HEK293 (cell line): ENCODE measurements at regions not wholly inside any gene's neighbourhood (a gene's known extent, or its start where the extent isn't known, plus 50 kb on each side); places are given as distances from the start of the nearest gene placed in this dataset.

Source experiments
- CTCF ChIA-PET: fragments of 350-600 bp; formaldehyde crosslinking; extraction: SDS; loops from one replicate; lab custom pipeline; 2021; ENCODE audit warnings: antibody characterized with exemption; lab: Yijun Ruan, JAX
- POLR2A ChIA-PET: fragments of 300-600 bp; formaldehyde crosslinking; extraction: SDS; loops from one replicate; lab custom pipeline; 2020; ENCODE audit warnings: antibody characterized with exemption, inconsistent platforms; lab: Yijun Ruan, JAX
- H3K27ac ChIP-seq: fragments of 200-500 bp; sonication (Bioruptor generic); 2 replicates; pipeline ENCODE4 v1.5.1; 2014; ENCODE audit warnings: low read depth, low read length, control low read depth, inconsistent platforms; ENCODE audit errors: extremely low read depth
- H3K36me3 ChIP-seq, 2 experiments: fragments of 200-500 bp in 1 of 2; sonication (Bioruptor generic) in 1 of 2; 1 replicate in 1 of 2; 2 replicates in 1 of 2; pipeline ENCODE4 v1.5.1; 2014 to 2017; ENCODE audit warnings: inconsistent platforms in 2 of 2, low read length in 2 of 2; ENCODE audit not compliant: control insufficient read depth in 2 of 2, insufficient read depth in 1 of 2
- H3K4me1 ChIP-seq: fragments of 200-500 bp; sonication (Bioruptor generic); 2 replicates; pipeline ENCODE4 v1.5.1; 2014; ENCODE audit warnings: mild to moderate bottlenecking, low read length, inconsistent platforms; ENCODE audit not compliant: control insufficient read depth, insufficient read depth
- H3K4me3 ChIP-seq: 2 replicates; pipeline ENCODE4 v1.5.1; 2011; ENCODE audit warnings: low read depth, mild to moderate bottlenecking, control low read depth, low read length, moderate library complexity
- H3K9me3 ChIP-seq: fragments of 200-500 bp; sonication (Bioruptor generic); 2 replicates; pipeline ENCODE4 v1.5.1; 2014; ENCODE audit warnings: low read depth, low read length, inconsistent platforms; ENCODE audit not compliant: control insufficient read depth, insufficient read depth
- GLI4 ChIP-seq: fragments of 450-650 bp; formaldehyde crosslinking; IDR thresholded peaks from 2 replicates; pipeline ENCODE4 v1.5.1; 2016; ENCODE audit warnings: missing biosample characterization, missing genetic modification characterization
- SCRT1 ChIP-seq: fragments of 450-650 bp; formaldehyde crosslinking; IDR thresholded peaks from 2 replicates; pipeline ENCODE4 v1.5.1; 2016; ENCODE audit warnings: missing biosample characterization, missing genetic modification characterization, borderline replicate concordance
- ZBTB11 ChIP-seq: fragments of 450-650 bp; formaldehyde crosslinking; conservative IDR thresholded peaks from 2 replicates; pipeline ENCODE4 v1.5.1; 2016; ENCODE audit warnings: low read depth, missing biosample characterization, missing genetic modification characterization
- ZBTB20 ChIP-seq: fragments of 450-650 bp; formaldehyde crosslinking; IDR thresholded peaks from 2 replicates; pipeline ENCODE4 v1.5.1; 2016; ENCODE audit warnings: missing biosample characterization, missing genetic modification characterization
- ZBTB48 ChIP-seq: fragments of 450-650 bp; formaldehyde crosslinking; IDR thresholded peaks from 2 replicates; pipeline ENCODE4 v1.5.1; 2016; ENCODE audit warnings: missing biosample characterization, missing genetic modification characterization
- ZNF26 ChIP-seq: fragments of 450-650 bp; formaldehyde crosslinking; IDR thresholded peaks from 2 replicates; pipeline ENCODE4 v1.5.1; 2016; ENCODE audit warnings: missing biosample characterization, missing genetic modification characterization
- ZNF266 ChIP-seq: fragments of 450-650 bp; formaldehyde crosslinking; IDR thresholded peaks from 2 replicates; pipeline ENCODE4 v1.5.1; 2016; ENCODE audit warnings: missing biosample characterization, missing genetic modification characterization, low read depth
- ZNF292 ChIP-seq: fragments of 450-650 bp; formaldehyde crosslinking; IDR thresholded peaks from 2 replicates; pipeline ENCODE4 v1.5.1; 2016; ENCODE audit warnings: low read depth, missing biosample characterization, missing genetic modification characterization, borderline replicate concordance
- ZNF501 ChIP-seq: fragments of 450-650 bp; formaldehyde crosslinking; IDR thresholded peaks from 2 replicates; pipeline ENCODE4 v1.5.1; 2016; ENCODE audit warnings: missing biosample characterization, missing genetic modification characterization
- ZNF558 ChIP-seq: fragments of 450-650 bp; formaldehyde crosslinking; IDR thresholded peaks from 2 replicates; pipeline ENCODE4 v1.5.1; 2016; ENCODE audit warnings: missing biosample characterization, missing genetic modification characterization
- ZNF658 ChIP-seq: fragments of 450-650 bp; formaldehyde crosslinking; IDR thresholded peaks from 2 replicates; pipeline ENCODE4; 2016; ENCODE audit warnings: missing biosample characterization, missing genetic modification characterization
- ZNF768 ChIP-seq: fragments of 450-650 bp; formaldehyde crosslinking; IDR thresholded peaks from 2 replicates; pipeline ENCODE4 v1.5.1; 2018; ENCODE audit warnings: missing biosample characterization, mild to moderate bottlenecking, missing genetic modification characterization
- ZNF843 ChIP-seq: fragments of 450-650 bp; formaldehyde crosslinking; IDR thresholded peaks from 2 replicates; pipeline ENCODE4 v1.5.1; 2016; ENCODE audit warnings: missing biosample characterization, missing genetic modification characterization
- TF ChIP-seq, protein P1 (sequence below): fragments of 450-650 bp; formaldehyde crosslinking; IDR thresholded peaks from 2 replicates; pipeline ENCODE4 v1.5.1; 2016; ENCODE audit warnings: missing biosample characterization, missing genetic modification characterization
- TF ChIP-seq, protein P2 (sequence below): fragments of 450-650 bp; formaldehyde crosslinking; IDR thresholded peaks from 2 replicates; pipeline ENCODE4 v1.5.1; 2016; ENCODE audit warnings: missing biosample characterization, missing genetic modification characterization, borderline replicate concordance
- TF ChIP-seq, protein P3 (sequence below): fragments of 450-650 bp; formaldehyde crosslinking; IDR thresholded peaks from 2 replicates; pipeline ENCODE4 v1.5.1; 2017; ENCODE audit warnings: missing biosample characterization, missing genetic modification characterization

DNA sequence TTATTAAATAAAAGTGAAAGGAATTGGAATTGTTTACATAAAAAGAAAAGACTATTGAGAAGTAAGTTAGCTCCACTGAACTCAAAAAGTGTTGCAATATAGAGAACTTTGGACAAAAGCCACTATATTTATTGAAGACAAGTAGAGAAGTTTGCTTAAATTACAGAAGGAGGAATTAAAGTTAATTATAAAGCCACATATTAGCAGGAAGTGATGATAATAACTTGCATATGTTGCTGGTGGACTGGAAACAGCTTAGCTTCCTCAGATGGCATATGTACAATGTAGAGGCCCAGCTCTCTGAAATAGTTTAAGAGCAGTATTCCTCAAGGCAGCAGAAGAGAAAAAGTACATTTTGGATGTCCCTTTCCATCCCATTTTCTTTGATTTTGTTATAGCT, 400.7 kb downstream of the GATA3 start:
- ChIA-PET CTCF (no interaction called here), POLR2A (no interaction called here)

More for the DNA sequence above, 400.7 kb downstream of the GATA3 start:
- H3K27ac ChIP-seq = no peak overlapping the region
- no peak overlapping the region for H3K4me3 ChIP-seq
- H3K4me1 ChIP-seq = no peaks in the 10 kb centered on the region
- TF ChIP-seq, protein P1, sequence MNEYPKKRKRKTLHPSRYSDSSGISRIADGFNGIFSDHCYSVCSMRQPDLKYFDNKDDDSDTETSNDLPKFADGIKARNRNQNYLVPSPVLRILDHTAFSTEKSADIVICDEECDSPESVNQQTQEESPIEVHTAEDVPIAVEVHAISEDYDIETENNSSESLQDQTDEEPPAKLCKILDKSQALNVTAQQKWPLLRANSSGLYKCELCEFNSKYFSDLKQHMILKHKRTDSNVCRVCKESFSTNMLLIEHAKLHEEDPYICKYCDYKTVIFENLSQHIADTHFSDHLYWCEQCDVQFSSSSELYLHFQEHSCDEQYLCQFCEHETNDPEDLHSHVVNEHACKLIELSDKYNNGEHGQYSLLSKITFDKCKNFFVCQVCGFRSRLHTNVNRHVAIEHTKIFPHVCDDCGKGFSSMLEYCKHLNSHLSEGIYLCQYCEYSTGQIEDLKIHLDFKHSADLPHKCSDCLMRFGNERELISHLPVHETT (tag by site-specific recombination) = no peak
- TF ChIP-seq ZBTB11 = no peak
- TF ChIP-seq, protein P2, sequence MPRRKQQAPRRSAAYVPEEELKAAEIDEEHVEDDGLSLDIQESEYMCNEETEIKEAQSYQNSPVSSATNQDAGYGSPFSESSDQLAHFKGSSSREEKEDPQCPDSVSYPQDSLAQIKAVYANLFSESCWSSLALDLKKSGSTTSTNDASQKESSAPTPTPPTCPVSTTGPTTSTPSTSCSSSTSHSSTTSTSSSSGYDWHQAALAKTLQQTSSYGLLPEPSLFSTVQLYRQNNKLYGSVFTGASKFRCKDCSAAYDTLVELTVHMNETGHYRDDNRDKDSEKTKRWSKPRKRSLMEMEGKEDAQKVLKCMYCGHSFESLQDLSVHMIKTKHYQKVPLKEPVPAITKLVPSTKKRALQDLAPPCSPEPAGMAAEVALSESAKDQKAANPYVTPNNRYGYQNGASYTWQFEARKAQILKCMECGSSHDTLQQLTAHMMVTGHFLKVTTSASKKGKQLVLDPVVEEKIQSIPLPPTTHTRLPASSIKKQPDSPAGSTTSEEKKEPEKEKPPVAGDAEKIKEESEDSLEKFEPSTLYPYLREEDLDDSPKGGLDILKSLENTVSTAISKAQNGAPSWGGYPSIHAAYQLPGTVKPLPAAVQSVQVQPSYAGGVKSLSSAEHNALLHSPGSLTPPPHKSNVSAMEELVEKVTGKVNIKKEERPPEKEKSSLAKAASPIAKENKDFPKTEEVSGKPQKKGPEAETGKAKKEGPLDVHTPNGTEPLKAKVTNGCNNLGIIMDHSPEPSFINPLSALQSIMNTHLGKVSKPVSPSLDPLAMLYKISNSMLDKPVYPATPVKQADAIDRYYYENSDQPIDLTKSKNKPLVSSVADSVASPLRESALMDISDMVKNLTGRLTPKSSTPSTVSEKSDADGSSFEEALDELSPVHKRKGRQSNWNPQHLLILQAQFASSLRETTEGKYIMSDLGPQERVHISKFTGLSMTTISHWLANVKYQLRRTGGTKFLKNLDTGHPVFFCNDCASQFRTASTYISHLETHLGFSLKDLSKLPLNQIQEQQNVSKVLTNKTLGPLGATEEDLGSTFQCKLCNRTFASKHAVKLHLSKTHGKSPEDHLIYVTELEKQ = no peak
- TF ChIP-seq ZNF658 = no peak
- no peak for TF ChIP-seq ZNF501 (tag by site-specific recombination)
- no peak for TF ChIP-seq ZNF26 (tag by site-specific recombination)
- no peak for TF ChIP-seq ZNF558 (tag by site-specific recombination)
- TF ChIP-seq ZBTB20 (tag by site-specific recombination) = no peak
- no peak for TF ChIP-seq ZNF843 (tag by site-specific recombination)
- TF ChIP-seq ZNF768 (tag by site-specific recombination) = no peak
- TF ChIP-seq ZNF292 = no peak
- TF ChIP-seq, protein P3, sequence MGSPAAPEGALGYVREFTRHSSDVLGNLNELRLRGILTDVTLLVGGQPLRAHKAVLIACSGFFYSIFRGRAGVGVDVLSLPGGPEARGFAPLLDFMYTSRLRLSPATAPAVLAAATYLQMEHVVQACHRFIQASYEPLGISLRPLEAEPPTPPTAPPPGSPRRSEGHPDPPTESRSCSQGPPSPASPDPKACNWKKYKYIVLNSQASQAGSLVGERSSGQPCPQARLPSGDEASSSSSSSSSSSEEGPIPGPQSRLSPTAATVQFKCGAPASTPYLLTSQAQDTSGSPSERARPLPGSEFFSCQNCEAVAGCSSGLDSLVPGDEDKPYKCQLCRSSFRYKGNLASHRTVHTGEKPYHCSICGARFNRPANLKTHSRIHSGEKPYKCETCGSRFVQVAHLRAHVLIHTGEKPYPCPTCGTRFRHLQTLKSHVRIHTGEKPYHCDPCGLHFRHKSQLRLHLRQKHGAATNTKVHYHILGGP (tag by site-specific recombination) = no peak
- TF ChIP-seq ZNF266 = no peak
- TF ChIP-seq ZBTB48 = no peak
- TF ChIP-seq GLI4 = no peak
- TF ChIP-seq SCRT1 (tag by site-specific recombination) = no peak
- no peaks in the 10 kb centered on the region for H3K36me3 ChIP-seq
- H3K9me3 ChIP-seq = no peaks in the 10 kb centered on the region
